ENCODE measurements at regions not wholly inside any gene's neighbourhood (a gene's known extent, or its start where the extent isn't known, plus 50 kb on each side); places are given as distances from the start of the nearest gene placed in this dataset.

GRCh38 chr10:43814663-43815062, 166.0 kb upstream of the ZNF32 start:
- no peak for TF ChIP-seq CTCF (IDR thresholded peaks at IDR 0.05; ENCODE audit: low read depth, low read length)

DNA sequence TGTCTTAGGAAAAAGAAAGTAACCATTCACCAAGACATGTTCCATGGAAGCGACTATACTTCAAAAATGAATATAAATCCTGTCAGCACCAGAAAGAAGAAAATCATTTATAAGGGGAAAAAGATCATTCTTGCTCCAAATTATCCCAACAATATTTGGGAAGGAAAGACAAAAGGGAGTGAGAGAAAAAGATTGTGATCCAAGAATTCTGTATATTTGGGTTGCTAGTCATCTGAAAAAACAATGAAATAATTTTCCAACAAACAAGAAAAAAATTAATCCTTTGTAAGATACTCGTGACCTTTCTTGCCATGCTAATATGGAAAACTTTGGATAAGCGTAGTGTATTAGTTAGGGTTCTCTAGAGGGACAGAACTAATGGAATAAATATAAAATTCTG, 163.2 kb upstream of the ZNF32 start:
- DNase-seq (ENCODE audit: extremely low read depth, low read depth), result no peak
- TF ChIP-seq CTCF (IDR thresholded peaks at IDR 0.05; ENCODE audit: low read depth, low read length), result no peak

More at GRCh38 chr10:43814663-43815062, 166.0 kb upstream of the ZNF32 start:
- DNase-seq (ENCODE audit: extremely low read depth, low read depth), result no peak

DNA sequence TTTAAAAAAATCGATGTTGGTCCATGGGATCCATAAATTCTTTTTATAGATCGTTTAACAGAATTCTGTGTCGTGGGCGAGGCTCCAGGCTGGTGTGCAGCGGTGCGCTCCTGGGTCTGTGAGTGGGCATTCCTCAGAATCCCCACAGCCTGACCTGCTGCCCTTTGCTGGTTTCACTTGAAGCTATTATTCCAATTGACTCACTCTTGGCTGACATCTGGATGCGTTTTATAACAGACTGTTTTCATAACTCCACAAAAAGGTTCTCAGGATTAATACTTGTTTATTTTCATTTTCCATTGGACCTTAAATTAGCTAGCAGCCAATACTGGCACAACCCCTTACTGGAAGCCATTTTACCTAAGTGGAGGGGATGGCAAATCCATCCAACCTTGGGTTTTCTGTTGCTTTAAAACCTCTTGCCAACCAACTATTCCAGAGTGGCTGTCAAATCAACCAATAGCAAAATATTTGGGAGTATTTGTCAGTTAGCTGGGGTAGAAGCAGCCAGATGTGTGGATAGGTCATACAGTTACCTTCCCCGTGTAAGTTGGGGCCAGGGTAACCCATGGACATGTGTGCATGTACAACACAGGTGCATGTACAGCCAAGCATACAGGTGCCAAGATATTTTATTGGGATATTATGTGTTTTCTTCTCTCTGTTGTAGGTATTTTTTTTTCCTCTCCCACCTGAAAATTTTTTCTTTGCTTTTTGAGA, 160.7 kb upstream of the ZNF32 start:
- no peak for TF ChIP-seq CTCF (IDR thresholded peaks at IDR 0.05; ENCODE audit: low read depth, low read length)
- peak; percentile 92 for DNase-seq (ENCODE audit: extremely low read depth, low read depth)

GRCh38 chr10:43808136-43808535, 159.5 kb upstream of the ZNF32 start:
- no peak for DNase-seq (ENCODE audit: extremely low read depth, low read depth)
- TF ChIP-seq CTCF (IDR thresholded peaks at IDR 0.05; ENCODE audit: low read depth, low read length), result no peak

DNA sequence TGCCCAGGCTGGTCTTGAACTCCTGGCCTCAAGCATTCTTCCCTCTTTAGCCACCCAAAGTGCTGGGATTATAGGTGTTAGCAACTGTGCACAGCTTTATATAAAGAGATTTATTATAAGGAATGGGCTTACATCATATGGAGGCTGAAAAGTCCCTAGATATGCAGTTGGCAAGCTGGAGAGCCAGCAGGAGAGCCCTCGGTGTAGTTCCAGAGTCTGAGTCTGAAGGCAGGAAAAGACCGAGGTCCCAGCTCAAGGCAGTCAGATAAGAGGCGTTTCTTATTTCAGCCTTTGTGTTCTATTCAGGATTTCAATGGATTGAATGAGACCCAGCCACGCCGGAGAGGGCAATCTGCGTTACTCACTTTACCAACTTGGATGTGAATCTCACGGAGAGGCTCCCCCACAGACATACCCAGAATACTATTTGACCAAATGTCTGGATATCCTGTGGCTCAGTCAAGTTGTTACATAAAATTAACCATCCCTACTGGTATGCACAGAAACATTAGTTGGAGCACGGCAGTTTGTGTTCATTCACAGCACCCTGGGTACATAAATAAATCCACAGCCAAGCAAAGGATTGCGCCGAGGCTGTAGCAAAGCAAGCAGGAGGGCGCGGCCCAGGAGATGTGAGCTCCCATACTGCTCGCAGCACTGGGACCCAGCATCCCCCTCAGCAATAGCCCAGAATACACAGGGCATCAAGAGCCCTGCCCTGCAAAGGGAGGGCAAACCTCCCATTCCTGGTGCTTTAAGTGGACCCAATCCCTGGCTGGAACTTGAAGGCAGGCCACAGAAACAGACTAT, 158.4 kb upstream of the ZNF32 start:
- TF ChIP-seq CTCF (IDR thresholded peaks at IDR 0.05; ENCODE audit: low read depth, low read length), result no peak

DNA sequence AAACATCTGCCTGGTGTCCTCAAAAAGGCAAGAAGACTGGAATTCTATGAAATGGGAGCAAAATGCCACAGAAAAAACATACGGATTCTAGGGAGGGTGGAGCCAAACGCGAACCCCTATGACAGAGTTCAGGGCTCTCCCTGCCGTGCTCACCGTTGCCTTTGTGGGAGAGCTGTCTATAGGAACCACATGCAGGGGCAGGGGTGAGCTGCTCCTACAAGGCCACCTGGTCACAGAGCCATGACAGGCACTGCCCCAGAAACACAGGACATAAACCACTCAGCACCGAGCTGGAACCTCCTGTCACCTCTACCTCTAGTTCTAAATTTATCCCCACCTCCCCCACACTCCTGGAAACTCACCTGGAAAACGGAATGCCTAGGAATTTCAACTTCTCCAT, 155.1 kb upstream of the ZNF32 start:
- DNase-seq (ENCODE audit: extremely low read depth, low read depth), result no peak
- no peak for TF ChIP-seq CTCF (IDR thresholded peaks at IDR 0.05; ENCODE audit: low read depth, low read length)

More for the DNA sequence above, 158.4 kb upstream of the ZNF32 start:
- no peak for DNase-seq (ENCODE audit: extremely low read depth, low read depth)
